GM23248 (cell line): ENCODE measurements at regions not wholly inside any gene's neighbourhood (a gene's known extent, or its start where the extent isn't known, plus 50 kb on each side); places are given as distances from the start of the nearest gene placed in this dataset.

Source experiments
- DNase-seq: peaks from one replicate; pipeline ENCODE4 v3.0.0-alpha.2; 2015
- H2AFZ ChIP-seq: fragments of 200-600 bp; sonication (generic); 2 replicates; pipeline ENCODE4 v1.6.1; 2016; ENCODE audit warnings: antibody characterized with exemption
- H3F3A ChIP-seq: fragments of 200-600 bp; sonication (generic); 2 replicates; pipeline ENCODE4 v1.6.1; 2016; ENCODE audit warnings: mild to moderate bottlenecking, antibody characterized with exemption, mixed run types; ENCODE audit not compliant: insufficient read depth
- H3K27ac ChIP-seq: fragments of 200-600 bp; sonication (generic); 2 replicates; pipeline ENCODE4 v1.5.1; 2016; ENCODE audit warnings: mild to moderate bottlenecking
- H3K27me3 ChIP-seq: fragments of 200-600 bp; sonication (generic); replicated peaks from 2 replicates; pipeline ENCODE4 v1.6.1; 2016; ENCODE audit warnings: mild to moderate bottlenecking; ENCODE audit not compliant: insufficient read depth
- H3K36me3 ChIP-seq: fragments of 200-600 bp; sonication (generic); 2 replicates; pipeline ENCODE4 v1.6.1; 2016; ENCODE audit warnings: low read depth, mild to moderate bottlenecking
- H3K4me1 ChIP-seq: fragments of 200-600 bp; sonication (generic); 2 replicates; pipeline ENCODE4 v1.6.1; 2016; ENCODE audit warnings: mild to moderate bottlenecking; ENCODE audit not compliant: insufficient read depth
- H3K4me2 ChIP-seq: fragments of 200-600 bp; sonication (generic); one replicate; pipeline ENCODE4 v1.6.1; 2016; ENCODE audit warnings: mild to moderate bottlenecking; ENCODE audit not compliant: unreplicated experiment
- H3K4me3 ChIP-seq: fragments of 200-600 bp; sonication (generic); 2 replicates; pipeline ENCODE4 v1.5.1; 2016; ENCODE audit warnings: mild to moderate bottlenecking
- H3K79me2 ChIP-seq: fragments of 200-600 bp; sonication (generic); 2 replicates; pipeline ENCODE4 v1.6.1; 2016; ENCODE audit warnings: mild to moderate bottlenecking; ENCODE audit not compliant: insufficient read depth
- H3K9ac ChIP-seq: fragments of 200-600 bp; sonication (generic); 2 replicates; pipeline ENCODE4 v1.6.1; 2016; ENCODE audit warnings: mild to moderate bottlenecking
- H3K9me2 ChIP-seq: fragments of 200-600 bp; sonication (generic); 2 replicates; pipeline ENCODE4 v1.6.1; 2016; ENCODE audit warnings: mixed run types, mild to moderate bottlenecking, moderate library complexity; ENCODE audit not compliant: insufficient read depth
- H3K9me3 ChIP-seq: fragments of 200-600 bp; sonication (generic); one replicate; pipeline ENCODE4 v1.6.1; 2017; ENCODE audit warnings: low read depth
- H4K20me1 ChIP-seq: fragments of 200-600 bp; sonication (generic); 2 replicates; pipeline ENCODE4 v1.6.0; 2016; ENCODE audit not compliant: insufficient read depth
- EZH2 ChIP-seq: fragments of 200-600 bp; sonication (generic); IDR thresholded peaks from 2 replicates; pipeline ENCODE4 v1.6.1; 2018; ENCODE audit warnings: antibody characterized with exemption, mild to moderate bottlenecking; ENCODE audit not compliant: insufficient read depth, poor library complexity, severe bottlenecking
- EZH2phosphoT487 ChIP-seq: fragments of 200-600 bp; sonication (generic); IDR thresholded peaks from 2 replicates; pipeline ENCODE4 v1.6.1; 2018; ENCODE audit warnings: antibody characterized with exemption, moderate library complexity, mild to moderate bottlenecking, low read depth; ENCODE audit not compliant: insufficient read depth
- WGBS, 2 experiments: methylation state at CpG; one replicate each; pipeline ENCODE4 v1.1.6; 2015 to 2017; ENCODE audit warnings: low lambda C conversion rate in 2 of 2, low coverage in 1 of 2; ENCODE audit errors: missing lambda C conversion rate in 2 of 2; 5-methylcytosine and 5-hydroxymethylcytosine counted together
- in situ Hi-C: fragments of 300-500 bp; cut with MboI; formaldehyde crosslinking; loops from 2 replicates; pipeline ENCODE4 v1.15.0; 2020

DNA sequence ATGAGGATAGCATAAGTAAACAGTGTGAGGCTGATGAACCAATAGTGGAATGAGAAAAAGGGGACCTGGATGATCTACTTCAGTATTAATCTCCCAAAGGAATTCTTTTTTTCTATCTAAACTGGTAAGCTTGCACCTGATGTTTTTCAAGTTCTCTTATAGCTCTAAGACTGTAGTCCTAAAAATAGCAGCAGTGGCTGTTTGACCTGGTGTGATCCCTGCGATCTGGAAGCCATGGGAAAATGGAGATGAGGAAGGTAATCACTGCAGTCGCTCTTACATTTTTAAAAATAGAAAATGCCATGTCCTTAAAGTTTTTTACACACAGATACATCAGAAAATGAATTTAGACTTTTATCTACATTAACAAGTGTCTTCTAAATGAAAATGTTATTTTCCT is 926.4 kb upstream of the SLC35B3 start:
- H3K9me2 ChIP-seq = no peaks in the 10 kb centered on the region
- no peak overlapping the region for H3K27ac ChIP-seq
- no peaks in the 10 kb centered on the region for H4K20me1 ChIP-seq
- TF ChIP-seq EZH2 (no peak), EZH2phosphoT487 (no peak)
- no peak overlapping the region for H3K4me2 ChIP-seq
- peaks cover 9% of the 10 kb centered on the region for H3K4me1 ChIP-seq
- H2AFZ ChIP-seq = peak overlapping the region; percentile 8; the same call in 1 of the 2 replicates
- whole genome bisulfite sequencing, 2 experiments = 51 to 53% methylated on average over 2 of the region's 2 CpGs
- no peaks in the 10 kb centered on the region for H3F3A ChIP-seq
- no peaks in the 10 kb centered on the region for H3K79me2 ChIP-seq
- H3K27me3 ChIP-seq = no peaks in the 10 kb centered on the region
- no peak for DNase-seq
- in situ Hi-C loops = no loop called here
- H3K9me3 ChIP-seq = no peaks in the 10 kb centered on the region
- H3K36me3 ChIP-seq = no peaks in the 10 kb centered on the region
- H3K9ac ChIP-seq = no peak overlapping the region
- H3K4me3 ChIP-seq = no peak overlapping the region

DNA sequence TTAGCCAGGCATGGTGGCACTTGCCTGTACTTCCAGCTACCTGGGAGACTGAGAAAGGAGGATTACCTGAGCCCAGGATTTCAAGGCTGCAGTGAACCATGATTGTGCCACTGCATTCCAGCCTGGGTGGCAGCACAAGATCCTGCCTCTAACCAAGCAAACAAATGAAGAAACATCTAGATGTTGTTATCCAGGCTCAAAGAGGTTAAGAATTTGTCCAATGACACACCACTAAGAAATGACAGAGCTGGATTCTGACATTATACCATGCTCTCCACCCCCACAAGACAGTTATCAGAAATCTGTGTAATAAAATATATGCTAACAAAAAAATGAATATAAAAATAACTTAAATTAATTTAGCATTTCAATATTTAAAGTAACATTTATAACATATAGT is 925.5 kb upstream of the SLC35B3 start:
- Histone ChIP-seq H3K9me3 (no peaks in the 10 kb centered on the region), H3K4me2 (no peak overlapping the region), H3K27ac (no peak overlapping the region), H4K20me1 (no peaks in the 10 kb centered on the region), H3K36me3 (no peaks in the 10 kb centered on the region), H3F3A (no peaks in the 10 kb centered on the region), H3K27me3 (no peaks in the 10 kb centered on the region), H3K4me3 (no peak overlapping the region), H3K79me2 (no peaks in the 10 kb centered on the region), H3K9me2 (no peaks in the 10 kb centered on the region), H2AFZ (no peak overlapping the region), H3K4me1 (peaks cover 9% of the 10 kb centered on the region), H3K9ac (no peak overlapping the region)
- in situ Hi-C loops = no loop called here
- peak; percentile 30 for DNase-seq
- TF ChIP-seq EZH2 (no peak), EZH2phosphoT487 (no peak)

GRCh38 chr6:9347608-9348007 is 912.3 kb upstream of the SLC35B3 start:
- no peak overlapping the region for H3K27ac ChIP-seq
- H3K9me3 ChIP-seq = no peaks in the 10 kb centered on the region
- 52 to 57% methylated on average over 3 of the region's 3 CpGs for WGBS, 2 experiments
- TF ChIP-seq EZH2phosphoT487 (no peak), EZH2 (no peak)
- H3K36me3 ChIP-seq = no peaks in the 10 kb centered on the region
- no peaks in the 10 kb centered on the region for H3F3A ChIP-seq
- no peak overlapping the region for H3K4me3 ChIP-seq
- H3K4me2 ChIP-seq = no peak overlapping the region
- no peaks in the 10 kb centered on the region for H4K20me1 ChIP-seq
- no peaks in the 10 kb centered on the region for H3K4me1 ChIP-seq
- no peaks in the 10 kb centered on the region for H3K79me2 ChIP-seq
- H3K9ac ChIP-seq = no peak overlapping the region
- H2AFZ ChIP-seq = no peak overlapping the region
- no peaks in the 10 kb centered on the region for H3K9me2 ChIP-seq
- DNase-seq = no peak
- H3K27me3 ChIP-seq = no peaks in the 10 kb centered on the region
- in situ Hi-C loops = no loop called here

DNA sequence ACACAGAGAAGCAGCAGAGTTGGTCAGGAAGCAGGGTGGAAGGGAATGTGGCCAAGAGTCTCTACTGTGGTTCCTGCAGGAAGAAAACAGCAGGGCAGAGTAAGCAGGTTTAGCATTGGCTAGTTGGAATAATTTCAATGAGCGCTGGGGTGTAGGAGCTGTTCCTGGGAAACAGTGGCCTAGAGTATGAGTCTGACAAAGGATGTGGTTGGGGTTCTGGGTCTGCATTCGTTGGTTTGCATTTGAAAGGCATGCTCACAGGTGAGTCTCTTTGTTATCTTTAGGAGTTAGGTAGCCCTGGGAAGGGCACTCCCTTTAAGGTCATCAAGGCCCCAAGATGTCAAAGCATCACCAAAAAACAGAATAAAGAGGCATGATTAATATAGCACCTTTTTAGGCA is 911.6 kb upstream of the SLC35B3 start:
- DNase-seq = no peak
- Histone ChIP-seq H3K4me2 (no peak overlapping the region), H3K27ac (no peak overlapping the region), H3K4me1 (no peaks in the 10 kb centered on the region), H3K9me2 (no peaks in the 10 kb centered on the region), H3K36me3 (no peaks in the 10 kb centered on the region), H3F3A (no peaks in the 10 kb centered on the region), H3K9me3 (no peaks in the 10 kb centered on the region), H3K27me3 (no peaks in the 10 kb centered on the region), H2AFZ (no peak overlapping the region), H4K20me1 (no peaks in the 10 kb centered on the region), H3K9ac (no peak overlapping the region), H3K4me3 (no peak overlapping the region), H3K79me2 (no peaks in the 10 kb centered on the region)
- WGBS, 2 experiments = 55 to 67% methylated on average over 2 of the region's 2 CpGs
- in situ Hi-C loops = no loop called here
- TF ChIP-seq EZH2phosphoT487 = no peak
- TF ChIP-seq EZH2 = no peak

DNA sequence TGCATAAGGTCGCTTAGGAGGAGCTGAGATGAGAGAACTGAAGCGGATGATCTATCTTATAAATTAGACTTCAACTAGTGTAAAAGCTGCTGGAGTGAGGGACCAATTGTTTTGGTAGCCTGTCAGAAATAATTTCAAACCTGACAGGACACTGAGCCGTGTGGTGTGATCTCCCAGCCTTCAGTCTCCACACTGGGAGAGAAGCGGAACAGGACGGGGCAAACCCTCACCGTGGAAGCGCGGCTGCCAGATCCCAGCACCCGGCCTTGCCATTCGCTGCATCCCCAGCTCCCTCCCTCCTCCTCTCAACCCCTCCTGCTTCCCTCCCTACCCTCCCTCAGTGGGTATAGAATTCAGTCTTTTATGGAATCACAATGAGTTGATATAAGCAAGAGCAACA is 900.1 kb upstream of the SLC35B3 start:
- WGBS, 2 experiments = 60 to 74% methylated on average over 10 of the region's 10 CpGs
- H3K36me3 ChIP-seq = no peaks in the 10 kb centered on the region
- no peaks in the 10 kb centered on the region for H3K79me2 ChIP-seq
- in situ Hi-C loops = no loop called here
- H3K27ac ChIP-seq = no peak overlapping the region
- H3K4me1 ChIP-seq = no peaks in the 10 kb centered on the region
- H3K9ac ChIP-seq = no peak overlapping the region
- no peak for DNase-seq
- H3K9me2 ChIP-seq = no peaks in the 10 kb centered on the region
- no peak for TF ChIP-seq EZH2phosphoT487
- TF ChIP-seq EZH2 = no peak
- no peaks in the 10 kb centered on the region for H4K20me1 ChIP-seq
- H3K9me3 ChIP-seq = no peaks in the 10 kb centered on the region
- H3K4me3 ChIP-seq = no peak overlapping the region
- H3K27me3 ChIP-seq = no peaks in the 10 kb centered on the region
- no peak overlapping the region for H3K4me2 ChIP-seq
- no peaks in the 10 kb centered on the region for H3F3A ChIP-seq
- no peak overlapping the region for H2AFZ ChIP-seq
